ENCODE measurements at regions not wholly inside any gene's neighbourhood (a gene's known extent, or its start where the extent isn't known, plus 50 kb on each side); places are given as distances from the start of the nearest gene placed in this dataset.

GRCh38 chr6:153944201-153944600, 94.8 kb upstream of the OPRM1 start:
- no peak overlapping the region for H3K27ac ChIP-seq (ENCODE audit: low read length in 2 of 2)
- no peaks in the 10 kb centered on the region for H3K27me3 Mint-ChIP-seq
- ATAC-seq (ENCODE audit: low read depth) (no peak), DNase-seq (no peak)
- H3K27ac Mint-ChIP-seq: no peak overlapping the region
- ChIA-PET POLR2A (no interaction called here), CTCF (no interaction called here)
- H3K4me3 ChIP-seq (ENCODE audit: control extremely low read depth in 1 of 5, extremely low read depth in 1 of 5, insufficient read depth in 1 of 5, low read depth in 2 of 5, low read length in 4 of 5): no peak overlapping the region
- no peaks in the 10 kb centered on the region for H3K27me3 ChIP-seq (replicated peaks in 1 of 4; ENCODE audit: control extremely low read depth in 1 of 4, control insufficient read depth in 3 of 4, insufficient read depth in 4 of 4, low read length in 3 of 4)
- intact Hi-C loops (cut with micrococcal nuclease): no loop called here
- no peaks in the 10 kb centered on the region for H3K9me3 ChIP-seq (ENCODE audit: control extremely low read depth in 1 of 3, control insufficient read depth in 2 of 3, insufficient read depth in 1 of 3, low read length in 2 of 3)
- no peaks in the 10 kb centered on the region for H3K79me2 ChIP-seq (ENCODE audit: control insufficient read depth, insufficient read depth, low read length)
- H3K9me3 Mint-ChIP-seq (ENCODE audit: insufficient read depth): no peaks in the 10 kb centered on the region
- WGBS (ENCODE audit: insufficient coverage): no CpG with 5 or more reads among the region's 3 CpGs
- H3K4me2 ChIP-seq (replicated peaks; ENCODE audit: low read depth, low read length, poor library complexity, severe bottlenecking): no peak overlapping the region
- H3K4me3 Mint-ChIP-seq: no peak overlapping the region
- no peaks in the 10 kb centered on the region for H3K36me3 ChIP-seq (replicated peaks in 1 of 2; ENCODE audit: control extremely low read depth in 1 of 2, control insufficient read depth in 1 of 2, extremely low read depth in 1 of 2, insufficient read depth in 2 of 2, low read length in 1 of 2)
- no peak overlapping the region for H3K9ac ChIP-seq (ENCODE audit: low read length)
- H2AFZ ChIP-seq (ENCODE audit: insufficient read depth, low read depth, low read length, poor library complexity, severe bottlenecking): no peak overlapping the region
- H4K20me1 ChIP-seq (ENCODE audit: control insufficient read depth, insufficient read depth, low read length, poor library complexity, severe bottlenecking): no peaks in the 10 kb centered on the region
- H3K4me1 Mint-ChIP-seq: no peaks in the 10 kb centered on the region
- TF ChIP-seq CTCF (IDR thresholded peaks at IDR 0.05): no peak
- TF ChIP-seq EZH2 (IDR thresholded peaks at IDR 0.05; ENCODE audit: borderline replicate concordance, insufficient read depth, low read depth, low read length, poor library complexity, severe bottlenecking): no peak
- H3K4me1 ChIP-seq (ENCODE audit: control insufficient read depth in 2 of 2, insufficient read depth in 2 of 2, low read length in 2 of 2): no peaks in the 10 kb centered on the region

GRCh38 chr6:153942361-153942760, 96.7 kb upstream of the OPRM1 start:
- H3K4me3 Mint-ChIP-seq: no peak overlapping the region
- TF ChIP-seq CTCF (IDR thresholded peaks at IDR 0.05): no peak
- no peak for TF ChIP-seq EZH2 (IDR thresholded peaks at IDR 0.05; ENCODE audit: borderline replicate concordance, insufficient read depth, low read depth, low read length, poor library complexity, severe bottlenecking)
- H3K36me3 ChIP-seq (replicated peaks in 1 of 2; ENCODE audit: control extremely low read depth in 1 of 2, control insufficient read depth in 1 of 2, extremely low read depth in 1 of 2, insufficient read depth in 2 of 2, low read length in 1 of 2): no peaks in the 10 kb centered on the region
- no peaks in the 10 kb centered on the region for H3K9me3 ChIP-seq (ENCODE audit: control extremely low read depth in 1 of 3, control insufficient read depth in 2 of 3, insufficient read depth in 1 of 3, low read length in 2 of 3)
- intact Hi-C loops (cut with micrococcal nuclease): no loop called here
- no peak overlapping the region for H3K27ac Mint-ChIP-seq
- no peaks in the 10 kb centered on the region for H3K27me3 Mint-ChIP-seq
- no peaks in the 10 kb centered on the region for H3K27me3 ChIP-seq (replicated peaks in 1 of 4; ENCODE audit: control extremely low read depth in 1 of 4, control insufficient read depth in 3 of 4, insufficient read depth in 4 of 4, low read length in 3 of 4)
- no peaks in the 10 kb centered on the region for H3K4me1 ChIP-seq (ENCODE audit: control insufficient read depth in 2 of 2, insufficient read depth in 2 of 2, low read length in 2 of 2)
- H4K20me1 ChIP-seq (ENCODE audit: control insufficient read depth, insufficient read depth, low read length, poor library complexity, severe bottlenecking): no peaks in the 10 kb centered on the region
- H3K4me1 Mint-ChIP-seq: no peaks in the 10 kb centered on the region
- no peak overlapping the region for H3K4me2 ChIP-seq (replicated peaks; ENCODE audit: low read depth, low read length, poor library complexity, severe bottlenecking)
- POLR2A ChIA-PET: no interaction called here
- H3K4me3 ChIP-seq (ENCODE audit: control extremely low read depth in 1 of 5, extremely low read depth in 1 of 5, insufficient read depth in 1 of 5, low read depth in 2 of 5, low read length in 4 of 5): no peak overlapping the region
- H3K27ac ChIP-seq (ENCODE audit: low read length in 2 of 2): no peak overlapping the region
- H3K79me2 ChIP-seq (ENCODE audit: control insufficient read depth, insufficient read depth, low read length): no peaks in the 10 kb centered on the region
- no peak for ATAC-seq (ENCODE audit: low read depth)
- DNase-seq: no peak
- no peak overlapping the region for H3K9ac ChIP-seq (ENCODE audit: low read length)
- H2AFZ ChIP-seq (ENCODE audit: insufficient read depth, low read depth, low read length, poor library complexity, severe bottlenecking): no peak overlapping the region
- H3K9me3 Mint-ChIP-seq (ENCODE audit: insufficient read depth): no peaks in the 10 kb centered on the region
- CTCF ChIA-PET: no interaction called here
- WGBS (ENCODE audit: insufficient coverage): no CpG with 5 or more reads among the region's 1 CpG
